ENCODE measurements at regions not wholly inside any gene's neighbourhood (a gene's known extent, or its start where the extent isn't known, plus 50 kb on each side); places are given as distances from the start of the nearest gene placed in this dataset.

- H2BK12ac ChIP-seq (ENCODE audit: low read length in 2 of 2): no peak overlapping the region
- H3K9me3 ChIP-seq (ENCODE audit: control insufficient read depth, low read length): peaks cover 5% of the 10 kb centered on the region
- no peak overlapping the region for H3K23ac ChIP-seq (ENCODE audit: low read length in 2 of 2)
- no peaks in the 10 kb centered on the region for H3K36me3 ChIP-seq (ENCODE audit: control insufficient read depth in 1 of 2, insufficient read depth in 2 of 2, low read depth in 1 of 2, low read length in 2 of 2)
- H2BK15ac ChIP-seq (ENCODE audit: low read depth, poor library complexity, severe bottlenecking): no peak overlapping the region
- no peak overlapping the region for H3K27ac ChIP-seq (ENCODE audit: low read length, poor library complexity, severe bottlenecking)
- H3K14ac ChIP-seq (ENCODE audit: low read length in 2 of 2): no peak overlapping the region
- WGBS: 100% methylated on average over 3 of the region's 6 CpGs
- no peak for DNase-seq
- H3K4ac ChIP-seq (ENCODE audit: low read depth in 1 of 2, low read length in 2 of 2): no peak overlapping the region
- H3K27me3 ChIP-seq (ENCODE audit: control insufficient read depth in 1 of 2, insufficient read depth in 1 of 2, low read length in 2 of 2): no peaks in the 10 kb centered on the region
- no peaks in the 10 kb centered on the region for H3K79me1 ChIP-seq (replicated peaks; ENCODE audit: low read length, poor library complexity, severe bottlenecking)
- H3K9ac ChIP-seq (ENCODE audit: low read length): no peak overlapping the region
- H3K18ac ChIP-seq (ENCODE audit: low read depth in 1 of 2, low read length in 2 of 2): no peak overlapping the region
- H3K4me1 ChIP-seq (ENCODE audit: control insufficient read depth, insufficient read depth, low read depth, low read length): peaks cover 1% of the 10 kb centered on the region
- no peak overlapping the region for H4K8ac ChIP-seq (ENCODE audit: low read length)
- no peak overlapping the region for H2BK5ac ChIP-seq (ENCODE audit: low read depth, low read length, poor library complexity, severe bottlenecking)
- H3K4me2 ChIP-seq (ENCODE audit: low read length, poor library complexity, severe bottlenecking): no peak overlapping the region
- H4K91ac ChIP-seq (ENCODE audit: low read length): no peak overlapping the region
- H2BK120ac ChIP-seq (ENCODE audit: low read depth, low read length): no peak overlapping the region
- no peak overlapping the region for H3K4me3 ChIP-seq (ENCODE audit: insufficient read depth in 1 of 2, low read depth in 1 of 2, low read length in 2 of 2)
- no peak overlapping the region for H2AK5ac ChIP-seq (ENCODE audit: low read length, severe bottlenecking)
- H2AFZ ChIP-seq (ENCODE audit: low read depth, low read length): no peak overlapping the region
Observed at GRCh38 chr13:42454749-42455148, 119.2 kb upstream of the TNFSF11 start.

- Histone ChIP-seq H2AK5ac (ENCODE audit: low read length, severe bottlenecking) (no peak overlapping the region), H3K9me3 (ENCODE audit: control insufficient read depth, low read length) (peaks cover 16% of the 10 kb centered on the region), H3K18ac (ENCODE audit: low read depth in 1 of 2, low read length in 2 of 2) (no peak overlapping the region), H2BK120ac (ENCODE audit: low read depth, low read length) (no peak overlapping the region), H2BK5ac (ENCODE audit: low read depth, low read length, poor library complexity, severe bottlenecking) (no peak overlapping the region), H3K36me3 (ENCODE audit: control insufficient read depth in 1 of 2, insufficient read depth in 2 of 2, low read depth in 1 of 2, low read length in 2 of 2) (no peaks in the 10 kb centered on the region), H3K4ac (ENCODE audit: low read depth in 1 of 2, low read length in 2 of 2) (no peak overlapping the region), H3K4me3 (ENCODE audit: insufficient read depth in 1 of 2, low read depth in 1 of 2, low read length in 2 of 2) (no peak overlapping the region), H2AFZ (ENCODE audit: low read depth, low read length) (no peak overlapping the region), H3K14ac (ENCODE audit: low read length in 2 of 2) (no peak overlapping the region), H3K27ac (ENCODE audit: low read length, poor library complexity, severe bottlenecking) (no peak overlapping the region), H2BK12ac (ENCODE audit: low read length in 2 of 2) (no peak overlapping the region), H4K91ac (ENCODE audit: low read length) (no peak overlapping the region), H3K23ac (ENCODE audit: low read length in 2 of 2) (no peak overlapping the region), H4K8ac (ENCODE audit: low read length) (no peak overlapping the region), H3K4me2 (ENCODE audit: low read length, poor library complexity, severe bottlenecking) (no peak overlapping the region), H3K4me1 (ENCODE audit: control insufficient read depth, insufficient read depth, low read depth, low read length) (peaks cover under 1% of the 10 kb centered on the region), H3K27me3 (ENCODE audit: control insufficient read depth in 1 of 2, insufficient read depth in 1 of 2, low read length in 2 of 2) (no peaks in the 10 kb centered on the region), H3K9ac (ENCODE audit: low read length) (no peak overlapping the region), H2BK15ac (ENCODE audit: low read depth, poor library complexity, severe bottlenecking) (no peak overlapping the region), H3K79me1 (replicated peaks; ENCODE audit: low read length, poor library complexity, severe bottlenecking) (no peaks in the 10 kb centered on the region)
- WGBS: no CpG with 5 or more reads among the region's 5 CpGs
- DNase-seq: no peak
Observed at GRCh38 chr13:42458193-42458592, 115.8 kb upstream of the TNFSF11 start.

GRCh38 chr13:42466123-42466522 is 107.8 kb upstream of the TNFSF11 start:
- H3K14ac ChIP-seq (ENCODE audit: low read length in 2 of 2): no peak overlapping the region
- no peaks in the 10 kb centered on the region for H3K27me3 ChIP-seq (ENCODE audit: control insufficient read depth in 1 of 2, insufficient read depth in 1 of 2, low read length in 2 of 2)
- no peak overlapping the region for H3K4me2 ChIP-seq (ENCODE audit: low read length, poor library complexity, severe bottlenecking)
- peaks cover 8% of the 10 kb centered on the region for H3K9me3 ChIP-seq (ENCODE audit: control insufficient read depth, low read length)
- no peak overlapping the region for H2AFZ ChIP-seq (ENCODE audit: low read depth, low read length)
- H2BK12ac ChIP-seq (ENCODE audit: low read length in 2 of 2): no peak overlapping the region
- no peak overlapping the region for H2AK5ac ChIP-seq (ENCODE audit: low read length, severe bottlenecking)
- no peak overlapping the region for H3K4ac ChIP-seq (ENCODE audit: low read depth in 1 of 2, low read length in 2 of 2)
- DNase-seq: no peak
- H3K9ac ChIP-seq (ENCODE audit: low read length): no peak overlapping the region
- H2BK5ac ChIP-seq (ENCODE audit: low read depth, low read length, poor library complexity, severe bottlenecking): no peak overlapping the region
- H4K91ac ChIP-seq (ENCODE audit: low read length): no peak overlapping the region
- H3K27ac ChIP-seq (ENCODE audit: low read length, poor library complexity, severe bottlenecking): no peak overlapping the region
- no peak overlapping the region for H3K4me3 ChIP-seq (ENCODE audit: insufficient read depth in 1 of 2, low read depth in 1 of 2, low read length in 2 of 2)
- H2BK120ac ChIP-seq (ENCODE audit: low read depth, low read length): no peak overlapping the region
- H3K4me1 ChIP-seq (ENCODE audit: control insufficient read depth, insufficient read depth, low read depth, low read length): no peaks in the 10 kb centered on the region
- H3K79me1 ChIP-seq (replicated peaks; ENCODE audit: low read length, poor library complexity, severe bottlenecking): no peaks in the 10 kb centered on the region
- no peak overlapping the region for H4K8ac ChIP-seq (ENCODE audit: low read length)
- WGBS: no CpG with 5 or more reads among the region's 4 CpGs
- H3K18ac ChIP-seq (ENCODE audit: low read depth in 1 of 2, low read length in 2 of 2): no peak overlapping the region
- H3K23ac ChIP-seq (ENCODE audit: low read length in 2 of 2): no peak overlapping the region
- no peak overlapping the region for H2BK15ac ChIP-seq (ENCODE audit: low read depth, poor library complexity, severe bottlenecking)
- no peaks in the 10 kb centered on the region for H3K36me3 ChIP-seq (ENCODE audit: control insufficient read depth in 1 of 2, insufficient read depth in 2 of 2, low read depth in 1 of 2, low read length in 2 of 2)

GRCh38 chr13:42466609-42467008 is 107.3 kb upstream of the TNFSF11 start:
- no peak overlapping the region for H3K4ac ChIP-seq (ENCODE audit: low read depth in 1 of 2, low read length in 2 of 2)
- no peak overlapping the region for H2BK15ac ChIP-seq (ENCODE audit: low read depth, poor library complexity, severe bottlenecking)
- no peak overlapping the region for H2AK5ac ChIP-seq (ENCODE audit: low read length, severe bottlenecking)
- no peak overlapping the region for H2AFZ ChIP-seq (ENCODE audit: low read depth, low read length)
- no peak overlapping the region for H3K4me3 ChIP-seq (ENCODE audit: insufficient read depth in 1 of 2, low read depth in 1 of 2, low read length in 2 of 2)
- H3K4me1 ChIP-seq (ENCODE audit: control insufficient read depth, insufficient read depth, low read depth, low read length): no peaks in the 10 kb centered on the region
- H3K23ac ChIP-seq (ENCODE audit: low read length in 2 of 2): no peak overlapping the region
- H2BK5ac ChIP-seq (ENCODE audit: low read depth, low read length, poor library complexity, severe bottlenecking): no peak overlapping the region
- H3K79me1 ChIP-seq (replicated peaks; ENCODE audit: low read length, poor library complexity, severe bottlenecking): no peaks in the 10 kb centered on the region
- H3K4me2 ChIP-seq (ENCODE audit: low read length, poor library complexity, severe bottlenecking): no peak overlapping the region
- peaks cover 3% of the 10 kb centered on the region for H3K9me3 ChIP-seq (ENCODE audit: control insufficient read depth, low read length)
- H4K91ac ChIP-seq (ENCODE audit: low read length): no peak overlapping the region
- no peak overlapping the region for H2BK12ac ChIP-seq (ENCODE audit: low read length in 2 of 2)
- no peak overlapping the region for H3K18ac ChIP-seq (ENCODE audit: low read depth in 1 of 2, low read length in 2 of 2)
- no peak overlapping the region for H2BK120ac ChIP-seq (ENCODE audit: low read depth, low read length)
- H3K36me3 ChIP-seq (ENCODE audit: control insufficient read depth in 1 of 2, insufficient read depth in 2 of 2, low read depth in 1 of 2, low read length in 2 of 2): no peaks in the 10 kb centered on the region
- no peaks in the 10 kb centered on the region for H3K27me3 ChIP-seq (ENCODE audit: control insufficient read depth in 1 of 2, insufficient read depth in 1 of 2, low read length in 2 of 2)
- no peak for DNase-seq
- 100% methylated on average over 1 of the region's 1 CpG for WGBS
- no peak overlapping the region for H3K9ac ChIP-seq (ENCODE audit: low read length)
- H3K14ac ChIP-seq (ENCODE audit: low read length in 2 of 2): no peak overlapping the region
- H4K8ac ChIP-seq (ENCODE audit: low read length): no peak overlapping the region
- no peak overlapping the region for H3K27ac ChIP-seq (ENCODE audit: low read length, poor library complexity, severe bottlenecking)
